Right ventricle myocardium inferior (tissue), 1 donor: ENCODE measurements at regions not wholly inside any gene's neighbourhood (a gene's known extent, or its start where the extent isn't known, plus 50 kb on each side); places are given as distances from the start of the nearest gene placed in this dataset.

ENCODE experiments used
- ATAC-seq: fragments of 200-7000 bp; cut with Tn5 transposase; one replicate; pipeline ENCODE4 v1.9.1; 2020; ENCODE audit warnings: mild to moderate bottlenecking, moderate library complexity
- DNase-seq: peaks from one replicate; pipeline ENCODE4 v3.0.0; 2021; ENCODE audit errors: missing footprints
- intact Hi-C: fragments of 100-400 bp; cut with DNase I; formaldehyde crosslinking; loops from one replicate; pipeline ENCODE4 v1.11.0; 2022
- donor health status: DM: no; HTN: yes; CAD: no; lungs with severe emphysema.

DNA sequence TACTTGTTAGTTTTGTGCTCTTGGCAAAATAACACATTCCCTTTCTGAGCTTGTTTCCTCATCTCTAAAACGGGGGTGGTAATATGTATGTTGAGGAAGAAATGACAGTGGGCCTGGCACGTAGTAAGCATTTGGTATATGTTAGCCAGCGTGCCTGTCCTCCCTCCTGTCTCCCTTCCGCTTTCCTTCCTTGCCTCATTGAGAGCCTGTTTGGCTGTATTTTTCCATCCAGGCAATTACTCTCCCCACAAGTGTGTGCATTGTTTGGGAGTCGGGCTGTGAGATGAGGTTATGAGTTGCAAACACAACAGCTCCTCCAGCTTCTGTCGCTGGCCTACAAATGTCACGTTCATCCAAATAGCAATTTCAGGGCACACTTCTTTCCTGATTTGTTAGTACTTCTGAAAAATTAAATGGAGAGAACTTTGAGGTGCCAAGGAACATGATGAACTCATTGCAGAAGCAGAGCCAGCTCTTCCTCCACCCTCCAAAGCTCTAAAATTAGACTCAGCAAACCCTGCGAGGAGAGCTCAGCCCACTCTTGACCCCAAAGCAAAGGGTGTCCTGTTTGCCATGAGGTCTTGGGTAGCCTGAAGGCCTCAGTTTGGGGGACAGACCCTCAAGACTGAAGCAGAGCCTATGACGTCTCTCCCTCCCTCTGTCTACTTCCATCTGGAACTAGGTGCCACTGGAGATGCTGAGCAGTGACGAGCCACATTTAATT, 50.7 kb upstream of the TOX2 start:
- ATAC-seq (no peak), DNase-seq (no peak)

GRCh38 chr20:43863330-43863729, 51.3 kb upstream of the TOX2 start:
- intact Hi-C loops = no loop called here
- ATAC-seq (no peak), DNase-seq (no peak)

More for the DNA sequence above, 50.7 kb upstream of the TOX2 start:
- intact Hi-C loops = no loop called here

DNA sequence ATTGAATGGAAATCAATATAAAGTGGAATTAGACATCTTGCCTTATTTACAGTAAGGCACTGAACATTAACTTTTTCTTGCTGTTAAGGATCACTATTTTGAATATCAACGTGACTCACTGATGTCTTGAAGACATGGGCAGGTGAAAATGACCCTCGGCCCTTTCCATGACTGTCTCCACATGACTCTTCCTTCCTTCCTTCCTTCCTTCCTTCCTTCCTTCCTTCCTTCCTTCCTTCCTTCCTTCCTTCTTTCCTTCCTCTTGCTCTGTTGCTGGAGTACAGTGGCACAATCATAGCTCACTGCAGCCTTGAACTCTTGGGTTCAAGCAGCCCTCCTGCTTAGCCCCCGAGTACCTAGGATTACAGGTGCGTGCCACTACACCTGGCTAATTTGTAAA, 52.2 kb upstream of the TOX2 start:
- no peak for DNase-seq
- intact Hi-C loops = no loop called here
- ATAC-seq = no peak

- intact Hi-C loops = no loop called here
These were observed 54.7 kb upstream of the TOX2 start for GRCh38 chr20:43859994-43860393.

DNA sequence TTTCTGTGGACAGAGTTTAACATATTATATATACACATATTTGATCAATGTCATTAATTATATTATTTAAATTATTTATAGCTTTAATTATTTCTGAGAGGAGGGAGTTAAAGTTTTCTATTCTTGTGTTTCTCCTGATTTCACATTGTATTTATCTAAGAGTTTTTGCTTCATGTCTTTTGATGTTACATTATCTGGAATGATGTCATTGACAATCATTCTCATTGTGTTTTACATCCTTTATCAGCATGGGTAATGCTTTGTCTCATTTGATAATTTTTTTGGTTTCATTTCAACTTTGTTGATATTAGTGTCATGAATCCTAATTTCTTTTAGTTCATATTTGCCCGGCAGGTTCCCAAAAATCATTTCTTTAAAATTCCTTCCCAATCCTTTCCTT, 56.7 kb upstream of the TOX2 start:
- no peak for ATAC-seq
- no peak for DNase-seq
- intact Hi-C loops = no loop called here

More at GRCh38 chr20:43859994-43860393, 54.7 kb upstream of the TOX2 start:
- DNase-seq = no peak
- no peak for ATAC-seq

DNA sequence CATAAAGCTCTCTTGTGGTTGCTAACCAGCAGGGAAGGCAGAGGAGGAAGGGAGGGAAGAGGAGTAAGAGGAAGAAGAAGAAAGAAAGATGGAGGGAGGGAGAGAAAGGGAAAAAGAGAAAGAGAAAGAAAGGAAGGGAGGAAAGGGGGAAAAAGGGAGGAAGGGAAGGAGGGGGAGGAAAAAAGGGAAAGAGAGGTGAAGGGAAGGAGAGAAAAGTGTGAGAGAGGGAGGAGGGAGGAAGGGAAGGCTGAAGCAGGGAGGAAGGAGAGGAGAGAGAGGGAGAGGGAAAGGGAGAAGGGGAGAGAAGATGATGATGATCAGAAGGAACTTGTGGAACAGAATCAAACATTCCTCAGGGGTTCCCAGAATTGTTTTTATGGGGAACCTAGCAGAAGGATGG, 57.5 kb upstream of the TOX2 start:
- DNase-seq = no peak
- intact Hi-C loops = no loop called here
- ATAC-seq = no peak

GRCh38 chr20:43855803-43856202, 58.8 kb upstream of the TOX2 start:
- no peak for DNase-seq
- no peak for ATAC-seq
- intact Hi-C loops = no loop called here

DNA sequence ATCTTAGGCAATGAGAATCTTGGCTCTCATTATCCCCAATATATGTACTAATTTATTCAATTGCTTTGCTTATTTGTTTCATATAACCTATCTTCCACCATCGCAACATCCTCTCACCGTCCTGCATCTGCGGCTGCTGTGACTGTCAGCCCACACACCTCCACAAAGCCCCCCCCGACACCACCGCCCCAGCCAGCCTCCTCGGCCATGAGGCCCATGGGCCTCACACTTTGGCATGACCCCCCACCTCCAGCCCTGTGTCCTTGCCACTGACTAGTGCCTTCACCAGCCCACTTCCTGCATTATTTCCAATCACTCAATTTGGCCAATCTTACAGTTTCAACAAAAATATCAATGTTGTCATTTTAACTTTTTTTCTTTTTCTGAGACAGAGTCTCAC, 60.7 kb upstream of the TOX2 start:
- intact Hi-C loops = no loop called here
- ATAC-seq = no peak

DNA sequence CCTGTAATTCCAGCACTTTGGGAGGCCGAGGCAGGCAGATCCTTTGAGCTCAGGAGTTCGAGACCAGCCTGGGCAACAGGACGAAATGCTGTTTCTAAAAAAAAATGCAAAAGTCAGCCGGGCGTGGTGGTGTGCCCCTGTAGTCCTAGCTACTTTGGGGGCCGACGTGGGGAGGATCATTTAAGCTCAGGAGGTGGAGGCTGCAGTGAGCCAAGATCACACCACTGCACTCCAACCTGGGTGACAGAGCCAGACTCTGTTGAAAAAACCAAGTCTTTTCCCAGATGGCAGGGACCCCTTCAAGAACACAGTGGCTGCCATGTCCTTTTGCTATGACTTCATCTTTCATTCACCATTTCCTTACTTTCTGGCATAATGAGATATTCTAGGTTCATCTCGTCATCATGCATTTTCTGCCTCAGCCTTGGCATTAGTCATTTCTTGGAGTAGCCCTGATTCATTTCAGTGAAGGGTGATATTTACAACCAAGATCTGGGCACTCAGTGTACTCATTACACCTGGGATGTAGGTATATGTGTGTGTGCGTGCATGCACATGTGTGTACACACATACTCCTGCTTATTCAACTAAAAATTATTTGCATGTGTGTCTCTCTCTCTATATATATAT, 61.4 kb upstream of the TOX2 start:
- ATAC-seq = no peak
- DNase-seq = no peak
- intact Hi-C loops = no loop called here

More for the DNA sequence above, 60.7 kb upstream of the TOX2 start:
- DNase-seq = no peak

DNA sequence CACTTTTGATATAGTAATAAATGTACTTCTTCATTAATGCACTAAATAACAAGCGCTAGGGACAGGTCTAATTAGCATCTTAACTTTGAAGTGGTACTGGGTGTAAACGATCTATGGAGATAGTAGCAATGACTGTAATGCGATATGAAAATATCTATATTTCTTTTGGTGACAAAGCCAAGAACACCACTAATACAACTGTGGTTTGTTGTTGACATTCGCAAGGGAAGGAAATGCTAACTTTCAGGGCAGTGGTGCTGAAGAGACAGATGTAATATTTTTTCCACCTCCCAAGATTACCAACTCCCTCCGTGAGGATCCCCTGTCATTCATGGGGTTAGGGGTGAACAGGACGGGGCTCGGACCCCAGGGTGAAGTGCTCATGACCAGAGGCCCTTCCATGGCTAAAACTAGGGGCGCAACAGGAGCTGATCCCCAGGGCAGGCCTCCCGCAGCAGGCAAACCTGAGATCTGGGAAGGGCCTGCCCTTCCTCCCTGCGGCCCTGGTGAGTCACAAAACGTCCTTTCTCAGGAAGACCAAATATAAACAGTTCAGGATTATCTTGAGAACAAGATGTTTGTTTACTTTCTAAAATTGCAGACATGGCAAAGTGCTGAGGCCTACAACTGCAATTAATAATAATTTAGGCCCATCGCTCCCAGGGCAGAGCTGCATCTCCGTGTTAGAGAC, 65.0 kb upstream of the TOX2 start:
- intact Hi-C loops = no loop called here
- DNase-seq (no peak), ATAC-seq (no peak)

DNA sequence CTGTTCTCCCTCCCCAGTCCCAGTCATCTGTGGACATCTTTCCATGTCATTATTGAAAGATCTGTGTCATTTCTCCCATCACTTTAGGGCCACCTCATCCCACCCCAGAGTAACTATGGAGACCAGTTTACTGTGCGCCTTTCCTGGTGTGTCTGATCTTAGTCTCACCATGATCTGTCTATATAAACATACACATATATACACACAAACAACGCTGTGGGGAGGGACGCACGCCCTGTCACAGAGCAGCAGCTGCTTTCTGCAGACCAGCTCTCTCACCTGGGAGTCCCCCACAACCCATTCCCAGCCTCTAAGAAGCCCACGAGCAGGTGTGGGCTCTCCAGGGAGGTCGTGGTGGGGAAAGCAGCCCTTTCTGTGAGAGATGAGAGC, 68.1 kb upstream of the TOX2 start:
- DNase-seq = no peak
- intact Hi-C loops = no loop called here
- ATAC-seq = no peak

DNA sequence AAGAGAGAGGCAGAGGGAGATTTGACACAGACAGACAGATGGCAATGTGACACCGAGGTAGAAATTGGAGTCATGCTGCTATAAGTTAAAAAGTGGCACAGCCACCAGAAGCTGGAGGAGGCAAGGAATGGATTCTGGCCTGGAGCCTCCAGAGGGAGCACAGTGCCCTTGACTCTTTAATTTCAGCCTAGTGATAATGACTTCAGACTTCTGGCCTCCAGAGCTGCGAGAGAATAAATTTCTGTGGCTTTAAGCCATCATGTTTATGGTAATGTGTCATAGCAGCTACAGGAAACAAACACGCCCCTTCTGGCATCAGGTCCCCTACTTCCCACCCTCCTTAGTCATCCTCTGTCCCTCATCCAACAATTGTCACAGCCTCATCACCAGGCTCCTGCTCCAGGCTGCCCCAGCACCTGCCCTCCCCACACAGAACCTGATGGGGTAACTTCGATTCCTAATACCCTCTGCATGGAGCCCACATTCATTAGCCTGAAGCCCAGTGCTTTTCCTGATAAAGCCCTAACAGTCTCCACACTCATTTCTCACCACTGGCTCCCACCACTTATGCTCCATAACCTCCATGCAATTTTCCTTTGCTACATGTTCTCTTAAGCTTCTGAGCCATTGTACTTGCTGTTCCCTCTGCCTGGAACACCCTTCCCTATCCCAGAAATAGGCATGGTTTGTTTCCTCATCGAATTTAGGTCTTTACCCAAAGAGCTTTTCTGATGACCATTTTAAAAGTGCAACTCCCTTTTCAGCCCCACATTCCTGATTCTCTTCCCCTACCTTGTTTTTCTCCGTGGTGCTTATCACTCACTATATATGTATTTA, 69.7 kb upstream of the TOX2 start:
- intact Hi-C loops = loop anchor here (2.0 to 5.0 kb wide), 2 partner anchors 98 to 236 kb away; no protein-coding TSS in a partner anchor
- DNase-seq = no peak
- peak; percentile 57 for ATAC-seq

GRCh38 chr20:43843965-43844660, 70.5 kb upstream of the TOX2 start:
- no peak for DNase-seq
- intact Hi-C loops = loop anchor here (2.0 to 5.0 kb wide), 2 partner anchors 97 to 237 kb away; no protein-coding TSS in a partner anchor
- no peak for ATAC-seq

DNA sequence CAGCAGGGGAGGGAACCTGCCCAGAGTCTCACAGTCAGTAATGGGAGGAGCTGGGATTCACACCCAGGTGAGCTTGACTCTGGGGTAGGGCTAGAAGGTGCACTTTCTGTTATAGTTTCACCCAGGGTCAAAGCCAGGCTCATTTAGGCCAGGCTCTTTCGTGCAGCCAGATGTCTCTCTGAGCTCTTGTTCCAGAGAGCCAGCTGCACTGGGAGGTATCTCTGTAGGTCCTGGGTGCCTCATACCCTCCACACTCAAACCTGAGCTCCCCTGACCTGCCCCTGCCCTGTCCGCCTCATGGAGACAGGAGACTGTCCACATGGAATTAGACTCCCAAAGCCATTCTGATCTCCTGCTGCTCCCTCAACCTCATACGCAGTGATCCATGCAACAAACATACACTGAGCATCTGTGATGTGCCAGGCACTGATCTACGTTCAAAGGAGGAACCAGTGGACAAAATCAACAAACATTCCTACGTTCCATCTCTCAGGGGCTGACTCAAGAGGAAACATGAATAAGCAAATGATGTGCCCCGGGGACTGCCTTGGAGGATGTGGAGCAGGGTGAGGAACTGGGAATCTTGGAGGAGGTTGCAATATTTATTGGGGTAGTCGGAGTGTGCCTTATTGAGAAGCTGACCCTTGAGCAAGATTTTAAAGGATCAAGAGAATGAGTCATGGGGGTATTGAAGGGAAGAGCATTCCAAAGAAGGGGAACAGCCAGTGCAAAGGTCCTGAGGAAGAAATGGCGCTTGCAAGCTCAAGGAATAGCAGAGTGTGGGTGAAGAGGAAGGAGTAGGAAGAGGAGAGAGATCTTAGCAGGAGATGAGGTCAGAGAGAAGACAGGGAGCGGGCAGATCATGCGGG, 71.3 kb upstream of the TOX2 start:
- DNase-seq (no peak), ATAC-seq (no peak)
- intact Hi-C loops = loop anchor here (5.0 kb wide), 1 partner anchor 96 kb away; no protein-coding TSS in a partner anchor

DNA sequence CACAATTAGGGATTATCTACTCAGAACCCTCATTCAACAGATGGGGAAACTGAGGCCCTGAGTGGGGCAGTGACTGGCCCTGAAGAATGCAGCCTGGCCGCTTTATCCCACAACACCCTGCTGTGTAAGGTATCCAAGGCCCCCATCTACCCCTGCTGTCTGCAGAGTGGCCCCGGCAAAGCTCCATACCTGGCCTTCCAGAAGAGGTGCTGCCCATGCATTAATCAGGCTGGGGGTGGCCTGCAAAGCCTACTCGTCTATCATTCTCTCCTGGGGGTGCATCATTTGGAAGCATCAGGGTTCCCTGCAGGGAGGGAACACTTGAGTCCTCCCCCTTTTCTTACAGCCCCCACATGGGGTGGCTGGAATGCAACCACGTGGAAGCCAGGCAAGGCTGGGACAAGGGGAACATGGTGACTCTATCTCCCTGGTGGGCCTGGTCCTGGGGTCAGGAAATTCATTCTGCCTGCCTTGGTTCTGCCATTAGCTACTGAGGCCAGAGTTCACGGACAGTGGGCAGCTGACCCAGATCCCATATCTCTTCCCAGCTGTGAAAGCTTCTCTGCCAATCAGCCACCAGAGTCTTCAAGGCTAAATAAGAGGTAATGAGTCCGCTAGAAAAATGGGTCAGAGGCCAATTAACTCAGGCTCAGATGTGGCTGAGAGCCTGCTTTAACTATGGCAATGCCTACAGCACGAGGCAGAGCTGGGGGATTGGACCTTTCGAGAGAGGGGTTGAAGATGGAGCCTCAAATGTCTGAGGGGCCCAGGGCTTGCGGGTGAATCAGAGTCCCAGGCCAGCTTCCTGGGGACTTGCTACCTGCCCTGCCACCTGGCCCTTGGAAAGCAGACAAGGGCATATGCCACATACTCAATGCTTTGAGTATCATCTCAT, 72.3 kb upstream of the TOX2 start:
- intact Hi-C loops = loop anchor here (5.0 kb wide), 1 partner anchor 95 kb away; no protein-coding TSS in a partner anchor
- no peak for ATAC-seq
- DNase-seq = no peak

- intact Hi-C loops = loop anchor here (5.0 kb wide), 1 partner anchor 93 kb away; no protein-coding TSS in a partner anchor
- DNase-seq = no peak
- no peak for ATAC-seq
These were observed 74.1 kb upstream of the TOX2 start for GRCh38 chr20:43840382-43841070.
